ENCODE measurements at regions not wholly inside any gene's neighbourhood (a gene's known extent, or its start where the extent isn't known, plus 50 kb on each side); places are given as distances from the start of the nearest gene placed in this dataset.

- TF ChIP-seq EP300 (IDR thresholded peaks at IDR 0.05) (no peak), POLR2A (IDR thresholded peaks at IDR 0.05; ENCODE audit: low read depth) (no peak), CTCF (IDR thresholded peaks at IDR 0.05) (no peak), POLR2AphosphoS5 (IDR thresholded peaks at IDR 0.05) (no peak)
These were observed 175.4 kb downstream of the SEM1 start for GRCh38 chr7:96534221-96534620.
